NCI-H1436 (cell line): ENCODE measurements at regions not wholly inside any gene's neighbourhood (a gene's known extent, or its start where the extent isn't known, plus 50 kb on each side); places are given as distances from the start of the nearest gene placed in this dataset.

Source experiments
- DNase-seq: peaks from one replicate; lab custom pipeline; 2025; lab: John Stamatoyannopoulos, UW

DNA sequence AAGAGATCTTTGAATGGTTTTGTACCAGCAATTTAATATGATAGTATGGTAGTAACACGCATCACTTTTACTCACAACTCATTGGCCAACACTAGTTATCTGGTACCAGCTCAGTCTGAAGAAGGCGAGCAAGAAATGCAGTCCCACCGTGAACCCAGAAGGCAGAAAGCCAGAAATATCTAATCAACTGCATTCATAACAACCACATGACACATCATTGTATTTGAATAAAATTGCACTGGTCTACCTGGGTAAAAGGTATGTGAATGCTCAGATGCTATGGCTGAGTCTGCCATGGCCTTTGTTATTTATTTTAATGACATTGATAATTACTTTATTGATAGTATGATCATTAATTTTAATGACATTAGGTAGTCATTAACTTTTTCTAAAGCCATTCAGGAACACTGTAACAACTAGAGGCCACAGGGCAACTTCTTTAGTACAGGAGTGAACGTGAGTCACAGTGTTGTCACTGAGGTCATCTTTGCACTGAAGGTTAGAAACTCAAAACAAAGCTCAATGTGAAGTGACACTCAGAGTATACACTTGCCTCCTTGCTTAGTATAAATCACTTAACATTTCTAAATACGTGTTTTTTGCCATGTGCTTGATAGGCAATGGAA is 475.6 kb upstream of the TNP1 start:
- DNase-seq = no peak

DNA sequence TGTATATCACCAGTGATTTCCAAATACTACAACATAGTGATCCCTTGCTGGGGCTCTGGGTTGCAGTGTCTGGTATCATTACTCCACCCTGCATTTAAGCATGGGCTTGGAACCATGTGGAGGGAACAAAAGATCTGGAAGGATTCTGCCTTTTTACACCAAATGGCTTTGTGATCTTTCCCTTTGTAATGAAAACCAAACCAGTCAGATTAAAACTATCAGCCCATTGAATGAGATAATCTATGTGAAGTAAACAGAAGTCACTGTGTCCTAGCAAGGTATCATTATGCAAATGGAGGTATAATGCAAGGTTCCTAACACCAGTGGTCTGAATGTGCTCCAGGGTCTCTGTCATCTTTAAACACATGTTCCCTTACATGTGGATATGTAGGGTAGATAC is 474.7 kb upstream of the TNP1 start:
- no peak for DNase-seq

DNA sequence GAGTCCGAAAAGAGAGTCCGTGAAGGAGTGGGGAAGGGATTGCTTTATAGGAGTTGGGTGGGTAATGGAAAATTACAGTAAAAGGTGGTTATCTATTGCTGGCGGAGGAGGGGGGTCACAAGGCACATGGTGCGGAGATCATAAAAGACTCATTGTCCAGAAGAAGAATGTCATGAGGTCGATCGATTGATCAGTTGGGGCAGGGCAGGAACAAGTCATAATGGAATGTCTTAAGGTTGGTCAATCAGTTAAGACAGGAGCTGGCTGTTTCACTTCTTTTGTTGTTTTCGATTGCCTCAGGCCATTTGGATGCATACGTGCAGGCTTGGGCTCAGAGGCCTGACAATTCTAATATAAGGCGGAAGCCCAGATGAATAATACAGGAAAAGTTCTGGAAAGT is 473.0 kb upstream of the TNP1 start:
- no peak for DNase-seq

DNA sequence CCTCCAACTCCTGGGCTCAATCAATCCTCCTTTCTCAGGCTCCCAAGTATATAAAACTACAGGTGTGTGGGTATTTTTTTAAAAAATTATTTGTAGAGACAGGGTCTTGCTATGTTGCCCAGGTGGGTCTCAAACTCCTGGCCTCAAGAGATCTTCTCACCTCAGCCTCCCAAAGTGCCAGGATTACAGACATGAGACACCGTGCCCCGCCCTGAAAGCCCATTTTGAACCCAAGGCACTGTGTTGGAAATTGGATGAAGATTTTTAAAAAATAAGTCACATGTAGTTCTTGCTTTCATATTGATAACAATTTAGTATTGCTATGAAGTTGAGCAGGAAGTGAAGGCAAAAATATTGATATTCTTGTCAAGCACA is 472.5 kb upstream of the TNP1 start:
- no peak for DNase-seq

DNA sequence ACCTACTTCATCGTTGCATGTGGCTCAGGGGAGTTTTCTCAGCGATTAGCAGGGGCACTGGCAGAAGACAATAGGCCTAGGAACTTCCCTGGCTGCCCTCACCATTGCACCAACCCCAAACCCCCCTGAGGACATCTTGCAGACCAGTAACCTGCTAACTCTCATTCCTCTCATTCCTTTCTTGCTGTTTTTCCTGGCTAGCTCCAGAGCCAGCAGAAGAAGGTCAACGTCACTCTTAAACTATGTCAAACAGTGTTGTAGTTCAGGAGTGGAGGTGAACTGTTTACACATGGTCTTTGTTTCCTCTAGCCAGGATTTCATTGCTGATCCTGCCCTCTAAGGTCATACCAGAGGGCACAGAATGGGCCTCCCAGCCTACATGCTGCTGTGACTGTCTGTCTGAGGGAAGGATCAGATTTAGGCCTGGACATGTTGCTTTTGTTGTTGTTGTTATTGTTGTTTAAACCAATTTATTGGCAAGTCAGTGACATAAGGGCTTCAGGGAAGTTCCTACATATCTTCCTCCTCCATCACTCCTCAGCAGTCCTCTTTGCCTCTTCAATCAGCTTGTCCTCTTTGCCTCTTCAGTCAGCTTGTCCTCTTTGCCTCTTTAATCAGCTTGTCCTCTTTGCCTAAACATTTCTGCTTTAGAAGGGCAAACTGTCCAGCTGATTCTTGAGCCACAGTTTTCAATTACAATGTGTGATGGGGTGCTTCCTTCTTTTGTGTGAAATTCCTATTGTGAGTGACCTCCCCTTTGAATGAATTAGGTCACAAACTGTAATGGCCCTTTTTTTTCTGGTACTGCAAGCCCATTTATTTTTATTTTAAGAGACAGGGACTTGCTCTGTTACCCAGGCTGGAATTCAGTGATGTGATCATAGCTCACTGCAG is 471.9 kb upstream of the TNP1 start:
- no peak for DNase-seq

DNA sequence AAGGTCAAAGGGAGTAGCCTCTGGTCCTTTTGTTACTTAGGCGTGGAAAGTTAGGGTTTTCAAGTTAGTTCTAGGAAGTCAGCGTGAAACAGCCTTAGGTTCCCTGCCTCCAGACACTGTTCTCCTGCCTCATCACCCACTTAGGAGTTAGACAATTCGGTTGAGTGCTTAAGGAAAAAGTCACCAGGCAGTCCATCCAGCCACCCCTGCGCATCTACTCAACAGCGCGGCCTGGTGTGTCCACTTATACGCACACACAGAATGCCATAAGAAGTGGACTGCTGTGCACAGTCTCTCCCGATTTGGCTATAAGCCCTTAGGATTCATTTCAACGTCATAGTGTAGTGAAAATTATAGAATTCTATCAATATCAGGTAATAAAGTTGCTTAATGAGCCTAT is 470.8 kb upstream of the TNP1 start:
- DNase-seq = no peak

DNA sequence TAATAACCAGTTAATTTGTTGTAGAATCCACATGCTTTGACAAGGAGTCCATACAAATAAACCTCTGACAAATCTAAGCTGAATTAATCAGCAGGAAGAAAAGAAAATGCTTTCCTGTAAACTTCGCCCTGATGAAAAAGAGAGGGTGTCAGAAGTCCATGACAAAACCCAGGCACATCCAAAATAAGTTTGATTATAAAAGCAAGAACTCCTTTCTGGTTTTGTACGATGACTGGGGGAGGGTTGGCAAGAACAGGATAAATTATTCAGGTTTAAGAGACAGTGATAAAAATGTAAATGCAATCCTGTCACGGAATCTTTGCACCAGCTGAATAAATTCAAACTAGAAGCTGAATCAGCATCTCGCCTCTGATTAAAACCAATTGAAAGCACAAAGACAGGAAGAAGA is 469.2 kb upstream of the TNP1 start:
- DNase-seq = no peak

DNA sequence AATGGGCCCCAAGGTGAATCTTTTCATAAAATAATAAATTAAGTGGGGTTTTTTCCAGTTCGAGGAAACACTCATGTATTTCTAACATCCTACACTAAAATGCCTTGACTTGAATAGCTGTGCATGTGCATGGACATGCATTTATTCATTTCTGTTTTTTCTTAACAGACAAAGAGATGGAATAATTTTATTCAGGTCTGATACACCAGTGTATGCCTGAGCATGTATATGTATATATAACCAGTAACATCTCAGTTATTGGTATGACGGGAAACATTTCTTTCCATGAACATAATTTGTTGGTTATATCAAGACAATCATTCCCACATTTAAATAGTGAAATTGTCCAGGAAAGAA is 468.7 kb upstream of the TNP1 start:
- no peak for DNase-seq

DNA sequence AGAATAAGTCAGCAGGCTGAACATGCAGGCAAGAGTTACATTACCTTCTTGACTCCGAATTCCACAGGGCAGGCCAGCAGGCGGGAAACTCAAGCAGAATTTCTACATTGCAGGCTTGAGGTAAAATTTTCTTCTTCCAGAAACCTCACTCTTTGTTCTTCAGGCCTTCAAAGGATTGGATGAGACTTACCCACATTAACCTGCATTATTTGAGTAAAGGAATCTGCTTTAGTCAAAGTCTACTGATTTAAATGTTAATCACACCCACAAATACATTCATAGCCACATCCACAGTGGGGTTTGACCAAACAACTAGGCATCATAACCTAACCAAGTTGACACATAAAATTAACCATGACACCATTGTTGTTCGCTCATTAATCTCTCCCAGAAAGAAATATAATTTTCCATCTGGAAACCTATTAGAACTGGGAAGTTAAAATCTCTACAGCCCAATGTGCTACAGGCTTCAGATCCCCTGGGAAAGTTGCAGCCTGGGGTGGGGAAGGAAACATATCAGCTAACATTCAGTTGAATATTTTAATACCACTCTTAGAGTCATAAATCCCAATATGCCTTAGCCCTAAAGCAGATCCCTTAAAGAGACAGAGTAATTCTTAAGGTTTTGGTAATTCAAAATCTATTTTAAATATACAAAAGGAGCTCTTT is 468.2 kb upstream of the TNP1 start:
- no peak for DNase-seq

DNA sequence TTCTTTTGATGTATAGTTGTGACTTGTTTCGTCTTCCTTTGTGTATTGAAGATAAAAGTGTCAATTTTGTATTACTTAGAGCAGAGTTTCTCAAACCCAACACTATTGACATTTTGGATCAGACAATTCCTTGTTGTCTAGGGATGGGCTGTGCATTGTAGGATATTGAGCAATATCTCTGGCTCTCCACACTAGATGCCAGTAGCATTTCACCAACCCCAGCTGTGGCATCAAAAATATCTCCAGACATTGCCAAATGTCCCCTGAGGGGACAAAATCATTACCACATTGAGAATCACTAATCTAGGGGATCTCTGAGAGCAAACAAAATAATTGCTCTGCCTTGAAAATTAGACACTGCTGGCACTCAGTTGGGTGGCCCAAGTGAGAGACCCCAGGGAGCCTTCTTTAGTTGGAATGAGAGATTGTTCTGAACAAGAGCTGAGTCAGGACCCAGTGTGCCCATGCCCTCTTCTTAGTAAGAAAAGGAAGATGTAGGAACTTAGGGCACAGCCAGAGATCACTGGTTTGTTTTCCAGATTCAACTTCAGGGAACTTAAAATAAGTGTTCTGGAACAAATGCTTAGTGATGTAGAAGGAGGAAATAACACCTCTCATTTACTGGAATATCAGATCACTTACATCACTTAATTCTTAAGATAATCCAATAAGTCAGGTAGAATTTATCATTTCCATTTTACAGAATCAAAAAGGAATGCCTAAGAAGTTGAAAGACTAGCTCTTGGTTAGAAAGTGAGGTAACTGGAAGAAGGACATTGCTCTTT is 466.6 kb upstream of the TNP1 start:
- DNase-seq = peak; percentile 42

DNA sequence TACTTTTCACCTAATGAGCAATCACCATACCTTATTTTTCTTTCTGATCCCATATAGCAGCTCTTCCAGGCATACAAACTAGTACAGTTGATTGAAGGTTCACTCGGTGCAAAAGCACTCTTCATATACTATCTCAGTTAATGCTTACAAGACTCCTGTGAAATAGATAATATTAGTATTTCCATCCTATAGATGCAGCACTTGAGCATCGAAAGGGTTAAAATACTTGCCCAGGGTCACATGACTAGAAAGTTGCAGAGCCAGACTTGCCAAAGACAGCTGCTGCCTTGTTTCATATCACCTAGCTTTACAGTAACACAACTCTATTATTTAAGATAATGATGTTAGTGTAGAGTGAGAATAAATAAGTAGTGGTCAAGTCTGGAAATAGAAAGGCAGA is 466.0 kb upstream of the TNP1 start:
- no peak for DNase-seq

DNA sequence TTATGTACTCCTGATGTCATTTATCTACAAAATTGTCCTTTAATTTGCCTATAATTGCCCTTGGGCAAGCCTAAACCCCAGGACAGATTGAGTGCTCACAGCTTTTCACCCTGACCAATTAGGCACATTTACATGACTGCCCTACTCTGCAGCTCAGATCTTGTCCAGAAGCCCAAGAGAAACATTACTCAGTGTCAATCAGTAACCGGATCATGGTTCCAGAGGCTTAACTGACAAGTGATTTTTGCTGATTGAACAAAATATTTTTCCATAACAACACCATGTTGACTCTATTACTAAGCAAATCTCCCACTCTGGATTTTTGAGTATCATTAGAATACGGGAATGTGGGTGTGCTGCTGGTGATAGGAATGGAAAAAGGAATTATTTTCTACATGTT is 465.4 kb upstream of the TNP1 start:
- peak; percentile 58 for DNase-seq

DNA sequence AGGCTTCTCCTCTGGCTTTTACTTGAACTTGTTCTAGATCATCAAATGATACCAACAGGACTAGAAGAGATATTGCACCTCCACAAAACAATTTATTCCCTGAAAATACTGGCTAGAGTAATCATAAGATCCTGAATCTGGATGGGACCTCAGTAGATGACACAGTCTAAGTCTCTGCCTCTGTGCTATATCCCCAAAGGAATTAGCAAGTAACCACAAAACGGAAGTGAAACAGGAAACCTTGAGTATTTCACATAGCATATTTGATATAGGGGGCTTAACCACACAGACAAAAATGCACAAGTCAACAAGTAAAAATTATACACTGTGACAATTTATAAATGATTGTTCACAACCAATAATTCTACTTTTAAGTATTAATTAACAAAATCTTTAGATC is 456.9 kb upstream of the TNP1 start:
- DNase-seq = no peak

DNA sequence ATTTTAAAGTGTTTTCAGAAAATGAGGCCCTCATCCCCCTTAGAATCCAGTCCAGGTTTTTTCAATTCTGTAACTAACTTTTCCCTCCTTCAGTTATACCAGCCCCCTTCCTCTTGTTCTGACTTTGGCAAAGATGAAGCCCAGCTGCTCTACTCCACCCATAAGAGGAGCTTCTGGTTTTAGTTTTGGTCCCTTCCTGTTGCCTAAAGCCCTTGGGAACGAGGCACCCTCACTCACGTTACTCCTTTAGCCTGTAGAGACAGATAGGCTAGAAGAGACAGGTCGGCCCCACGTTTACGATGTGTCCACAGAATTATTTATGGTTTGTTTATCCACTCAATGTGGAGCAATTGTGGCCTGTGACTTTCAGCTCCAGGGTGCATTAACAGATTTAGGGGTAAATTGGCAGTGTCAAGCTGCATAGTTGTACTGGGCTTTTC is 454.2 kb upstream of the TNP1 start:
- peak; percentile 18 for DNase-seq

DNA sequence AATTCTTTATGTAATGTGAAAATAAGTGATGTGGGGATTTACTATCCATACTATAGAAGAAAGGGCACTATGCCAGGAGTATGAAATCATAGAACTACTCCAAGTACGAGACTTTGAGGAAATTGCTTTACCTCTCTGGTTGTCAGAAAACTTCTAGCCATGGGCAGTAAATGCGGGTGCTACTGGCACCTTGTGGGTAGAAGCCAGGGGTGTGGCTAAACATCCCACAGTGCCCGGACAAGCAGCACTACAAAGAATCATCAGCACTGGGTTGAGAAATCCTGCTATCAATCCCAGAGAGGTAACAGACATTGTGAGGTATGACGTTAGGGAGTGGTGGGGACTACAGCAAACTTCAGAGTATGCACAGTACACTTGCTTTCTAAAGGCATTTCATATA is 453.5 kb upstream of the TNP1 start:
- DNase-seq = no peak

DNA sequence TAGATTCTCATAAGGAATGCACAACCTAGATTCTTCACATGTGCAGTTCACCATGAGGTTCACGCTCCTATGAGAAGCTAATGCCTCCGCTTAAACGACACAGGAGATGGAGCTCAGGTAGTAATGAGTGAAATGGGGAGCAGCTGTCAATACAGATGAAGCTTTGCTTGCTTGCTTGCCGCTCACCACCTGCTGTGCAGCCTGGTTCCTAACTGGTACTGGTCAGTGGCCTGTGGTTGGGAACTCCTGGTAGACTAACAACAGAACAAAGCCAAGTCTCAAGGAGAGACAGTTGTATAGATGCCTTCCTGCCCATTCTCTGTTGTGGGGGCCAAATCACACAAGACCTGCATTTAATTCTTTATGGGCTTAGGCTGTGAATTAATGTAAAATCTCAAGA is 449.2 kb upstream of the TNP1 start:
- DNase-seq = no peak

DNA sequence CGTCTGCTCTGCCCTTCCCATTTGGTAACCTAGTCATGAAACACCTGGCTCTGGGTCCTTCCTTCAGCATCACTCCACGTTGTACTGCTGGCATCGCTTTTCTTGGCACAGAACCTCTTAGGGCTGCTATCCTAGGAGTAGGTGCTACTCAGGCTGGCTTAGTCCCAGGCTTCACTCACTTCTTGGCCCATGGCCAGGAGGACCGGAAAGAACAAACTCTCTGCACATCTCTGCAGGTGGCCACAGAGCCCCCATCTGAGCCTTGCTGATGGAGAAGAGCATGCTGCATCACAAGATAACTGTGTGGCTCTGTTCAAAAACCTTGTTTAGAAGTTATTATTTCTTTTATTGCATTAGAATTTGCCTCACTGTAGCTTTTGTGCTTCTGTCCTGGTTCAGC is 447.2 kb upstream of the TNP1 start:
- DNase-seq = peak; percentile 1

DNA sequence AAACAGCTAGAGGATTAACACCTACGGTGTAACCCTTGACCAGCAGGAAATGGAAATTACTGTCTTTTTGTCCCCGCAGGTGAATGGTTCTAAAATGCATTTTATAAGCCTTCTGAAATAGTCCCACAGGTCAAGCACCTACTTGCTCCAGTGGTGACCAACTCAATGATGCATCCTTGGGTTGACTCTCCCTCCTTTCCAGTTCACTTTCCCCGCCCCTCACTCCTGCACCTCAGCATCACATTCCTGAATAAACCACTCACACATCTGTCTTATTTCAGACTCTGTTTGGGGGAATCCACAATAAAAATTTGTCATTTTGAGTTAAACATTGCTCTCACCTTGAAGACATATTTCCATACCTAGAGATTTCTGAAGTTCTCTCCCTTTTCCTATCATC is 446.0 kb upstream of the TNP1 start:
- no peak for DNase-seq

DNA sequence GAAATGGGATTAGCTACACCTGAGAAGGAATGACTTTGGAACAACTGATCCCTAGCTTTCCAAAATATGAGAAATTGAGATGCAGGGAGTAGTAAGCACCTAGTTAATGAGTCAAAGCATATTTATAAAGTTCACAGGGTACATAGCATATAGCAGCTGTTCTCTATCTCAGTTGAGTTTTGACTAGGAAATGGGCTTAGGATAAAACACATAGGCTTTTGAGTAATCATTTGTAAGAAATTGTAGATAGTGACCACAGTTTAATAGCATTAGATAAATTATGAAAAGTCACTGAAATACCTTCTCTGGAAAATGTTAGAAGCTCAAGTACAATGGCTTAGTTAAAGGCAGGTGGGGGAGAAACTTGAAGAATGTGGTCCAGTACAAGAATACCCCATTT is 444.7 kb upstream of the TNP1 start:
- no peak for DNase-seq

DNA sequence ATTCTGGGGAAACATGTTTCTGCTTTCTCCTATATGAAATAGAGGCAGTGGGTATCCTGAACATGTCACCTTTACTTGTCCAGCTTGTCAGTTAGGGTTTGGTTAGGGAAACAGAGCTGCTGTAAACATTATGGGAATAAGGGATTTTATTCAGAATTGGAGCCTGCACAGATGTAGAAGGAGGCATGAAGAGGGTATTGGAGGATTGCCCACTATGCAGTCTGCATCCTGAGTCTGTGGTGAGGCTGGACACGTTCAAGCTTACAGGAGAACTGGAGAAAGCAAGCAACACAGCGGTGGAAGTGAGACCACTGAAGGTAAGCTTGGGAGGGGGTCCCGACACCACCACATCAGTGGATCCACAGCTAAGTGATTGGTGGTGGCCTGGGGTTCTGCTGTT is 443.0 kb upstream of the TNP1 start:
- DNase-seq = no peak

DNA sequence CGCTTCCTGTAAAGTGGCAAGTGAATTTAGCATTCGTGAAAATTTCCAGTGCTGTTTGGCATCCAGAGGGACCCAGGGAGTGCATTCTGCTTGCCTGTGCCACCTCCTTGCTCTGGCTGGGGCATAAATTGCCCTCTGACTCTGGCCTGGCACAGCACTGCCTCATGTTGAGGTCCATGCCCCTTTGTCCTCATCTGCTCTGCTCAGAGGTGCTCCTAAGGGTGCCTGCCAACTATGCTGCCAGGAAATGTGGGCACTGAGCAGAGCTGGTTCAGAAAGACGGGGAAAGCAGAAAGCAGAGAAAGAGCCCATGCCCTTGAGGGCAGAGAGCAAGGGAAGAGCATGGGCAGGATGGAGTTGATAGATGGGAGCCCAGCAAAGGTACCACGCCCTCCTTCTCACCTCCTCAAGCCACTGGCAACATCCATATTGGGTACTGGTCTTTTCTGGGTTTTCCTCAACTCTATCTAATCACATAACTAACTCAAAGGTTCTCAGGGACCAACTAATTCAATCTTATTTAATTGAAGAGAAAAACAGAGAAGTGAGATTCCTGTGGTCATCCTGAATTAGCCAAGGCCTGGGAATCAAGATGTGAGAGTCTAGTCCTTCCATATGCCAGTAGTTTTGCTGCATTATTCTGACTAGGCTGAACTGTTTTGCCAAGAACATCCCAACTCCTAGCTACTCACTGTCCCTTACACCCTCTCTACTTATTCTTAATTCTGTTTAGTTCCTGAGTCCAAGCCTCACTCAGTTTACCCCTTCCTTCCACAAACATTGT is 441.5 kb upstream of the TNP1 start:
- DNase-seq = no peak

DNA sequence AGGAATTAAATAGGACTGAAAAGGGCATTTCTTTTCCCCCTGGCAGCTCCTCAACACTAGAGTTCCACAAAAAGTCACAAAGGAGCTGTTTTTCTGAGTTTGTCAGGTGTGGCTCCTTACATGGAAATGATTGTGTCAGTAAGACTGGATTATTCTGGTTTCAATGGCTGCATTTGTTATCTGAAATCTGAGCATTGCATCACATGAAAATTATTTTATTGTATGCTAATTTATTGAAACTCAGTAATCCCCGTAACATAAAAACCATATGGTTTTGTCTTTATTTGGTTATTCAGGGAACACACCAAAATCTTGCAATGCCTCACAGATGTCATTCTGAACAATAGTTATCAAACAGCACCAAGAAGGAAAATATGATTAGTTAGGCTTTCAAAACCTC is 439.7 kb upstream of the TNP1 start:
- DNase-seq = no peak
